Astrocyte of the hippocampus (primary cell): ENCODE measurements at regions not wholly inside any gene's neighbourhood (a gene's known extent, or its start where the extent isn't known, plus 50 kb on each side); places are given as distances from the start of the nearest gene placed in this dataset.

Experiments
- DNase-seq: peaks from one replicate; pipeline ENCODE4 v3.0.0; 2011; ENCODE audit warnings: low read depth, low spot score

DNA sequence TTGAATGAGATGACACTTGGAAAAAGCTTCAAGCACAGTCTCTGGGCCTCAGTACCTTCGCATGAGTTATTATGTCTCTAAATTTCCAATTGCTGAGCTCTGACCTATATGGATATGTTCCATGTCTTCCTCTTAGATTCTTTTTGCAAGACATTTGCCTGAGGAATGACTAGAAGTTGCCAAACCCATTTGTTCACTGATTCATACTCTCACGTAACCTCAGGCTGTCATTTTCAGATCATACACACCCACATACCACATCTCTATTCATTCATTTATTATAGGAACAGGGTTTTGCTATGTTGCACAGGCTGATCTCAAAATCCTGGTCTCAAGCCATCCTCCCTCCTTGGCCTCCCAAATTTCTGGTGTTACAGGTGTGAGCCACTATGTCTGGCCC, 2137.1 kb upstream of the TENM3 start:
- peak; percentile 9 for DNase-seq

DNA sequence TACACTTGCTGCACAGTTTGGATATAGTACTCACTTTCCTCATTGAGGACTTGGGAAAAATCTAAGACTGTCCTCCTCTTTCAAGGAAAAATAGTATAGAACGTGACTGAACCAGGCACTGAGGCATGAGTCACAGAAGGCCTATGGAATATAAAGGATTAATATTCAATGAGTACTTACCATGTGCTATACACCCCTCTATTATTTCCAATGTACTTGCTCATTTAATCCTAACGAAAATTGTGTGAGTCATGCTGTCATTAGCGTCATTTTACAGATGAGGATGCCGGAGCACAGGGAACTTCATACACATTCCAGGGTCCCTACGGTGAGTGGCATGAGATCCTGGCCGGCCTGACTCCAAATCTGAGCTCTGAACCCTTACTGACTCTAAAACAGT, 2136.2 kb upstream of the TENM3 start:
- DNase-seq = no peak

DNA sequence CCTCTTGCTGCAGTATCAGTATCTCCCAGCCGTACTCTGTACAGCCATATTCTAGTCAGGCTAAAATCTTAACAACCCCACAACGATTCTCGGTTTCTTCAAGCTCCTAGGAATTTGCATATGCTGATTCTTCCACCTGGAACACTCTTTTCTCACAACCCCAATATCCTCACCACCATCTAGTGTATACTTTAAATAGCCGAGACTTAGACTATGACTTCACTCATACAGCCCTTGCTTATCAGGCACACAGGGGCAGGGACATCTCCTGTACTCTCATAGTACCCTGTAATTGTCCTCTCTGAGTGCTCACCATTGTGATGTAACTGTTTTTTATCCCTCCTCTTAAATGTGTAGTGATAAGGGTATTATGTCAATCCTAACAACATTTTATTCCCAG, 2126.4 kb upstream of the TENM3 start:
- DNase-seq = no peak

DNA sequence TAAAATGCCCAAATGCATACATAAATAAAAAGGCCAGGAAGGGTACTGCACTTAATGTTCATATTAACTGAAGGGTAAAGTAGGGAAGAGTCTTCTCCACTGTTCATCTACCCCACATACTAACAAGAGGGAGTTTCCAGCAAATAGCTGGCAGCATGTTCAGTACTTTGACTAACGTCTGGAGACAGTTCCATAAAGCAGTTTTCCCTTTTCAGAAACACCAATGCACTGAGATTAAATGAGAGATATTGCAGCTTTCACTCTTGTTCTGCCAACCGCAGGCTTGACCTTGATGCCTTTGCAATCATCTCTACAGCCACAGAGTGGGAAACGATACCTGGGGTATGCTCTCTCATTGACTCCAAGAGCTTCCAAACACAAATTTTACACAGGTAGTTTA, 2123.1 kb upstream of the TENM3 start:
- no peak for DNase-seq

DNA sequence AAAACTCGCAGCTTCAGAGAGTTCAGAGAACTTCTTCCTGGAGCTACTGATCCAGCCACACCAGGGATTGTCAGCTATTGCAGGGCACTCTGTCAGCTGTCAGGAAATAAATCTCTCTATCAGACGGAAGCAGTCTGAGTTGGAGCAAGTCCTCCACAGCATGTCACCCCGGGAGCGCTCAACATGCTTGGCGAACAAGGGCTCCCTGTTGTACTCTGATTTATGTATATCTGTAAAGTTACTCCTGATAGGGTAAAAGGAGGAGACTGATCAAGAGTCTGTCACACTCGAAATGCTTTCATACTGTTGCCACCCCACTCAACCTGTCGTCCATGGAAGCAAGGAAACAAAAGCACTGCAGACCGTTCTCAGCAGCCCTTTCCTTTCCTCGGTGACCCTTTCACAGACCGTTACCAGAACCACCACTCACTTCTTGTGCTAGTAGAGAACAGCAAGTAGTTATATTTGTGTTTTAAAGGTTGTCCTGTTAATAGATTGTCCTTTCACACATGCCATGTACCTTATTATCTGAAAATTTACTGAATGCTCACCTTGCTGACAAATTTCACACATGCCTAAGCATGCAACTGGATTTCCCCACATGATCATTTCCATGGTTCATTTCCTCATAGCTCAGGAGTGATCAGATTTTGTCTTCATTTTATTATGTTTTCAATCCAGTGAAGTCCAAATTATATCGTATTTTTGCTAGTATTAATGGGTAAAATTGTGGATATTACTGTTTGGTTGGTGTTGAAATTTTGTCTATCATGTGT, 2108.9 kb upstream of the TENM3 start:
- DNase-seq = peak; percentile 3

DNA sequence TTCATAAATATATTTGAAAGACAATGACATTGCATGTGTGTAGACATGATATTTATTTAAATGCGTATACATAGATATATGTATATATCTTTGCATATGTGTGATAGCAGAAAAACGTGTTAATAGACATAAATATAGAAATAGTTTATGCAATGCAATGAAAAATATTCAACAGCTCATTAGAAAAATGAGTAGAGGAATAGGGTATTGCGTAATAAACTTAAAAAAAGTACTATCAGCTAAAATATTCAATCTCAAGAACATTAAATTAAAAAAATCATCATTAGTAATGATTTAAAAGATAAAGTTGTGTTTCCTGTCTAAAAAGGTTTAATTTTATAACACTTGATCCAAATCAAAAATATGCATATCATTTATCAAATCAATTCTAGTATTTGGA, 2101.5 kb upstream of the TENM3 start:
- DNase-seq = no peak

DNA sequence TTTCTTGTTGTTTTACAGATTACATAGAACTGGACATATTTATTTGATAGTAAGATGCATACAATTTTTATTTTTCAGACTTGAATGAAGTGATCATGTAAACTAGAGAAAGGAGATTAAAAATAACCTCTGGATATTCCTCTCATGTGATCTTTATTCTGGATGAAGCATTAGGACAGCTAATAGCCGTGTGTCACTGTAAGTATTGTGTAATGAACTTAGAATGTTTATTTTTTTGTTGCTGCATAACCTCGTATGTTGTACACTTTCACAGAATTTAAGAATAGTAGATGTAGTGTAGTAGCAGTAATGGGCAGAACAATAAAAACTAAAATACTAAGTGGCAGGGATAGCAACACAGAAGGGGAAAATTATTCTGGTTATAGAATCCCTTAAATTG, 2094.5 kb upstream of the TENM3 start:
- no peak for DNase-seq

DNA sequence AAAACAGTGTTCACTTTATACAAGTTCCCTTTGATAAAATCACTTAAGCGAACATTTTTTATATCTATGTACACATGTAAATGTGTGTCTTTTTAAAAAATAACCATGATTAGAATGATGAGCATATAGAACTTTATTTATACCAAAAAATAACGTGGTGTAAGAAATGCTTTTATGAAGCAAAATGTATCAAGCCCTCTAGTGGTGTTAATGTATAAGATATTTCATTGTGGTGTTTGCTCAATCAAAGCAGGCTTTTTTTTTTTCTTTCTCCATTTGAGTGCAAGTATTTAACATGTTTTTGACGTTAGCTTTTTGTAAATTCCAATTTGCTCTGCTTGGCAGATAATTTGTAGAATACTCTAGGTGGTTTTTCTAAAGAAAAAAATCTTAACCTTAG, 2092.4 kb upstream of the TENM3 start:
- peak; percentile 18 for DNase-seq

DNA sequence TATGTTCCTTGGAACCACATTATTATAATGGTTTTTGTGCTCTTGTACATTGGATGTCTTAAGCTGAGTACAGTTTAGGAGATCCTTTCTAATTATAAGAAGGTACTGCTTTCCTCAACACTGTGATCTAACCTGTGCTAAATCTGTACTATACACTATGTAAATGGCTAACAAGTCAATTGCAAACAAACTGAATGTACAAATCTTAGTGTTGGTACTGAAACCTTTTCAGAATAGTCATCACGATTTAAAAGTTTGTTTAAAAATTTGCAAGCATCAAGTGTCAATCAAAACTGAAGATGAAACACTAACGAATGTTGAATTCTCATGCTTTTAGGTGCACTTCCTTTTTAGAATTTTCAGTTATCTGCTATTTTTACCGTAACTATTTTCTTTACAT, 2090.4 kb upstream of the TENM3 start:
- no peak for DNase-seq

DNA sequence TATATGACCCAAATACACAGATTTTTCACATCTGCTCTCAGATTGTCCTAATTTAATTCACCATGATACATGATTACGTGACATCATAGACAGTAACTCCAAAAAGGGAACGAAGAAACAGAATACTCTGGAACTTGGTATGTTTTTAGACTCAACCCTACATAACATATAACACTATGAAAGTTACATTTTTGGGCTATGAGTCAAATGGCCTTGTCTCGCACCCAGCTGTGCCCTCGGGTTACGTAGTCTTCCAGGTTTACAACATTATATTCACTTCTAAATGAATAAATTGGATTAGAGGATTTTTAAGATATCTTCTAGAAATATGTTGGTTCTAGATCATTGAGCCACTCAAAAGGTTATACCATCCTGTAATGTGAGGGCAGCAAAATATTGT, 2089.6 kb upstream of the TENM3 start:
- DNase-seq = no peak

DNA sequence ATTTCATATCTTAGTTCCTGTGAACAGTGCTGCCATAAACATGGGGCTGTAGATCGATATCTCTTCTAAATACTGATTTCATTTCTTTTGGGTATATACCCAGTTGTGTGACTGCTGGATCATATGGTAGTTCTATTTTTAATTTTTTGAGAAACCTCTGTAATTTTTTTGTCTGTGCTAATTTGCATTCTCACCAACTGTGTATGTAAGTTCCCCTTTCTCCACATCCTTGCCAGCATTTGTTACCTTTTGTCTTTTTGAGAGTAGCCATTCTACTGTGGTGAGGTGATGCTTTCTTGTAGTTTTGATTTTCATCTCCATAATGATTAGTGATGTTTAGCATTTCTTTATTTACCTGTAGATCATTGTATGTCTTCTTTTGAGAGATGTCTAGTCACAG, 2086.5 kb upstream of the TENM3 start:
- no peak for DNase-seq

DNA sequence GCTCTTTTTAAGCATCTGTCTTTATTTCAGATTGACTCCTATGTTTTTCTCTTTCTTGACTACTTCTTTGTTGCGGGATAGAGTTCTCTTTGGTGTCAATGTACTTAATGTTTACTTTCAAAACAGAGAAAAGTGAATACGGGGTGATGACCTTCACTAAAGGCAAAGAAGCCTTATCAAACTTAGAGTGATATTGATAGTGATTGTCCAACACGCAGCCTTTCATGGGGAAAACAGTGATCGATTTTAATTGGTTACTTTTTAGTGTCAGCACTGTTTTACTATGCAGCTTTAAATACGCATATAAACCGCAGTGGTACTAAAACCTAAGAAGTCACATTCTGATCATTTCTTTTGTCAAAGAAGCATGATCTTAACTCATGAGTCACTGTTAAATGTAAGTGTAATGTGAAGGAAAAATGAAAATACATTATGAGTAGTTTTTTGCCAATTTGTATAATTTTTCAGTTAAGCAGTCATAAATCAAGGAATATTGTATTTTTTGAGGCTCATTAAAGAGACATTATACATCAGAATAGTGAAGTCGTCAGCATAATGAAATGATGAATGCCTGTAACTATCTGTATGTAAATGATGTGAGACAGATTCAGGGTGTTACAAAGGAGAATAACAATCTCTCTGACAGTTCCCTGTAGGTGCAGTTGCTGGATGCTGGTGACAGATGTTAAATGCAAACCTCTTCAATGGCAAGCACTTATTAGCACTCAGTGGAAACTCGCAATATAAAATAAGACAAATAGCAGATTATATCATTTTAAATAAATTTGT, 2082.8 kb upstream of the TENM3 start:
- peak; percentile 3 for DNase-seq

DNA sequence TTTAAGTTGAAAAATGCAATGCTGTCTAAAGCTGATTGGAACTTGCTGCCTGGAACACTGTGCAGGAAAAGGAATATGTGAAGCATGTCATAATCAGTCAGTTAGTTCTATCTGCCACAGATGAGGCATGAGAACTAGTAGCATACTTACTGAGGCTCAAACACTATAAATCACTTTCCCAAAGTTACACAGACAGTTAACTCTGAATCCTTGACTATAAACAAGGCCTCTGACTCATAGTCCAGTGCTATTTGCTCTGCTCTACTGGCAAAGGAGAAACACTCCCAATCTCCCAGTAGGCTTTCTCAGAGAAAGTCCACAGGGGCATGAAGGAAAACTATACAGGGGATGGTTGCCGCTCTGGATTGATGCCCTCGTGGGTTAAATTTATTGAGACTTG, 2078.4 kb upstream of the TENM3 start:
- DNase-seq = peak; percentile 70

DNA sequence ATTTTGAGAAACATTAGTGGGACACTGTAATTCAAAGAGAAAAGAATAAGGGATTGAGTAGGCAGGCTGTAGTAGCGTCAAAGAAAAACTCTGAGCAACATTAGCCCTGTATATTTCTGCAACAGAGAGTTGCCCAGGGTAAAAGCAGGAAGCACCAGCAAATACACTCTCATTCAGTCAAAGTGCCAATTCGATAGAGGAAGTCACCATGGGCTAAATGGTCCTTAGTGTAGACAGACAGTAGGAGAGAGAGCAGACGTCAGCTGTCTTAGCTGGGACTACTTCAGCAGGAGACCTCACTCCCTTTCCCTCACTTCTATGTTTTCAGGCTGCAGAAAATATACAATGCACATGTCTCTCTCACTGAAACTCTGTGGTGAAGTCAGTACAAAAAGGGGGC, 2073.8 kb upstream of the TENM3 start:
- no peak for DNase-seq

DNA sequence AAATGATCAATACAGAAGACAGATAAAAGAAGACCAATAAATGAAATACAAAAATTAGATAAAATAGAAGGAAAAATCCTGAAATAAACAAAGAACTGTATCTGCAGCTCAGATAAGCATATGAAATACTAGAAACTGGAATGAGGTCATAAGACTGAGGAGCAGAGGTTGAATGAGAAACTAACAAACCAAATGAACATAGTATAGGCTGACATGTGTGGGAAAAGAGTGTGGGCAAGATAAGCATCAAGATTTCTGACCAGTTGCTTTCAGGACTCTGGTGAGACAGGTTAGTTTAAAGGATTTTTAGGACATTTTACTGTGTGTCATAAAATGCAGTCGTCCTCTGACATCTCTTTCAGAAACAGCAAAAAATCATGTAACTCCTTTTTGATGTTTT, 2073.2 kb upstream of the TENM3 start:
- DNase-seq = no peak

DNA sequence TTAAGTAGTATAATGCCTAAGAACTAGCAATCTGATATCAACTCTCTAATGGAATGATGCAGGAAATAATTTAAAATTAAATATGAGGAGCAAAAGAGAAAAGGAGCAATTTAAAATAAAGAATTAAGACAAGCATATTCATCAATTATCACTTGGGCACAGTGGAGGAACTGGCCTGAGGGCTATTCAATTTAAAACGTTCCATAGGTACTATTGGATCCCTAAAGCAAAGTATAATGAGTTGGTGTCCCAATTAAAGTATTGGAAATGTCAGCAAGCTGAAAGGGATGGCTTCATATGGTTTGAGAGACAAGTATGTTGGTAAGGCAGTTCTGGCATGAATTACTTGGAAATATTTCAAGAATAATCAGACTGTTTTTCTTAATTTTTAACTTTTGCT, 2064.1 kb upstream of the TENM3 start:
- no peak for DNase-seq

DNA sequence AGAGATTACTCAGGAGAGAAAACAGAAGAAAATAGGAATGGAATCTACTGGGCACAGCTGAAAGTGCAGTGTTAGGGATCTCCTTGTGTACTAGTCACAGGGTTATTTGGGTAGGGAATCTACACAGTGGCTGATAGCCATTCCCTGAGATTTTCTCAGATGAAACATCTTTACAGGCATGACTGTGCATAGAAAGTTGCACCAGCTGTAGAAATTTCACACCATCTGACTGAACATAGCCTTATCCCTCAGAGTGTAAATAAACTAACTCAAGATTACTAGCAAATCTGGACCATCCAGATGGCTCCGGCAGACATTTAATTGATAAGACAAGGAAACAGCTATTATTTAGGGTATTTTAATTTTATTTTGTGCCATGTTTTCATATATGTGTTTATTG, 2053.5 kb upstream of the TENM3 start:
- DNase-seq = no peak

DNA sequence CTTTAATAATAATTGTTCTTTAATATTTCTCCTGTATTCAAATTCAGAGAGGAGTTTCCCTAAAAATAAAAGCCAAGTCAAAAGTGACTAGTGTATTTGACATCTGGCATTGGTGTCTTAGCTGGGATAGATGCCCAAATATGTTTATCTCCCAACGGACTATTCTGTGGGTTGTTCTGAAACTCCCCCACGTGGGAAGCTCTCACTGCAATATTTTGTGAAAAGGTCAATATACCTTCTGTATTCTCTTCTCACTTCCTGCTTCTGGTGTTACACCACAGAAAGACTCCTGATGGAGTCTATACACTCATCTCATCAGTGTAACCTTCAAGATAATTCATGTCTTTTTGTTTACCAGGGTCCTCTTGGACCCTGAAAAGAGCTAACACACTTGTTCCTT, 2052.8 kb upstream of the TENM3 start:
- DNase-seq = no peak

DNA sequence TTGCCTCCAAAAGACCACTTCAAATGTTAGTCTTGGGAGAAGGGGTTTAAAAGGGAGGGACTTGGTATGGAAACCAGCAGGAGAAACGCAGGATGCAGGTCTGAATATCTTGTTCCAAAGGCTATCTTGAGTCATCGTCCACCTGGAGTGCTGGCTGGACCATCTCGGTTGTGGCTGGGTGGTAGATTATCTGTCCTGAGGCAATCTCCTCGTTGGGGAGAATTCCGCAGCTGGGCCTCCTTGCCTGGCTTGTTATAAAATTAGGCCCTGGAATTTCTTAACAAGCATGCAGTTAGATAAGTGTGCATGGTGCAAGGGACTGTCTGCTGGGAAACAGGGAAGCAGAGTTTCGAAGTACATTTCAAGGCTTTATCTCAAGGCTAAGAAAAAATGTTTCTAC, 2045.7 kb upstream of the TENM3 start:
- no peak for DNase-seq

DNA sequence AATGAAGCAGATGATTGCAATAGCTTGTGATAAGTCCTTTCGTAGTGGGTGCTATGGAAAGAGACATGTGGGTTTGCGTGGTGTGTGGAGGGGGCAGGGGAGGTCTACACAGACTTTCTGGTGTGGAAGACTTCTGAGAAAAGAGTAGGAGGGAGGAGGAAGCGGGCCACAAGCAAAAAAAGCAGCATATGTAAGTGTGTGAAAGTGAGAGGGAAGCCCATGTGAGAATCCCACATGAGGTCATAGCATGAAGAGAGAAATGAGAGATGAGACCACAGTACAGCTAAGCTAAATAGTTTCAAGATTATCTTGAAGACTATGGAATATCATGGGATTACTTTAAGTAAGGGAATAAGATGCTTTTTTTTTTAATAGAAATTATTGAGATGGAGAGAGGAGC, 2039.9 kb upstream of the TENM3 start:
- no peak for DNase-seq

DNA sequence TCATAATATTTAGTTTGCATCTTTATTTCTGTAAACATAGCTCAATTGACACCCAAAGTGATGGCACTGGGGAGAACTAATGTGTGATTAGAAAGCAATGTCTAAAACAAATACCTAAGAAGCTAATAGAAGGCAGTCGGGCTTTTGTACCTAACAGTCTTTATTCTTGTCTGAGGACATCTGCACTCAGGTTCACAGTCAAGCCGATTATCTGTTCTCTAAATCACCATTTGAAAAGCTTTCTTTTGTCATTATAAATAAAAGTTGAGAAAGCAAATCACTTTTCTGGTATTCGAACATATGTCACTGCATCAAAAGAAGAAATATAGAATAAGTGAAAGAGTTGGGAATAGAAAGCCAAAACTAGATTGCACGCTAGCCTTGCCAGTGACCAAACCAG, 2037.9 kb upstream of the TENM3 start:
- DNase-seq = no peak

DNA sequence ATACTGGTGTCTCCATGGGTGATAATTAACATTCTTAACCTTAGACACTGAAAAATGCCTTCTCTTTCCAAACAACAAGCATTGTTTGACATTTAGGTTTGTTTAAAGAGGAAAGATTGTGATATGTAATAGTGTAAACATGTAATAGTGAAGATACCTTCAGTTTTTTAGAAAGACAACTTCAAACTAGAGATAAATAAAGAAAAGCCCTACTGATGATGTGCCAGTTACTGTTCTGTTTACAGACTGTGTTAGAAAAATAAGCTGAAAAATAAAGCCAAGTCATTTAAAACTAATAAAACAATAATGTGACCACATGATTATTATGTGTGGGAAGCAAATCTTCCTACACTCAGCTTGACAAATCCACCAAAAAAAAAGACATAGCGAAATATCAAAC, 2035.3 kb upstream of the TENM3 start:
- DNase-seq = no peak

DNA sequence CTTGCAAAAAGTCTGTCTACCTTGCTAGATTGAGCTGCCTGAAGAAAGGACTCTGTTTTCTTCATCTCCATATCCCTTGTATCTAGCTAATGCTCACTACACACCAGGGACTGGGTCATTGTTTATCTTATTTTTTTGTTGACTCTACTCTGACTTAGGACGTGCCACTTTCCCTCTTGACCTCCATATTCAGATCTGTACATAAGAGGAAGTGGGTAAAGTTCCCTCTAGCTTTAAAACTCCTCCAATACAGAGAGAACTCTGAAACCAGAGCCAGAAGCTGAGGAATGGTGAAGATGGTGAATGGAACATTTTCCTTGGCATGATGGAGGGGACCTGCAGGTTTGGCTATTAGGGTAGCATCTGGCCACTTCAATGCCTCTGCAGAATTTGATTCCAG, 2026.1 kb upstream of the TENM3 start:
- DNase-seq = no peak
